PC-9 (cell line): ENCODE measurements at regions not wholly inside any gene's neighbourhood (a gene's known extent, or its start where the extent isn't known, plus 50 kb on each side); places are given as distances from the start of the nearest gene placed in this dataset.
"Not testable (repeated sequence)": the region's sequence is repeated elsewhere in the genome, so short reads cannot be mapped to it uniquely, and the experiment has no call there.

Experiments
- BruUV-seq: library from RNA; stranded (reverse); fragments of 400-500 nt; replicated peaks from 2 replicates; lab custom pipeline; 2021; lab: Mats Ljungman, UMichigan
- CTCF ChIA-PET: fragments of 300-600 bp; sonication (Branson Sonifier 250); formaldehyde crosslinking; loops from one replicate; lab custom pipeline; 2022; ENCODE audit warnings: antibody characterized with exemption; lab: Charles Lee
- POLR2A ChIA-PET: fragments of 300-600 bp; sonication (Branson Sonifier 250); formaldehyde crosslinking; loops from one replicate; lab custom pipeline; 2022; ENCODE audit warnings: antibody characterized with exemption; ENCODE audit not compliant: unreplicated experiment; lab: Charles Lee
- DNase-seq, 2 experiments: peaks; one replicate each; pipeline versions ENCODE4 v3.0.0 to v3.0.0-alpha.2; 2015 to 2022; ENCODE audit warnings: mixed read lengths in 1 of 2
- H2AFZ ChIP-seq: fragments of 200-600 bp; sonication (generic); 2 replicates; pipeline ENCODE4 v1.8.1; 2017; ENCODE audit warnings: antibody characterized with exemption
- H3F3A ChIP-seq: fragments of 200-600 bp; sonication (generic); 2 replicates; pipeline ENCODE4 v1.8.1; 2017; ENCODE audit warnings: antibody characterized with exemption, mild to moderate bottlenecking, low read depth; ENCODE audit not compliant: insufficient read depth
- H3K27ac ChIP-seq: fragments of 200-600 bp; sonication (generic); 2 replicates; pipeline ENCODE4 v1.6.1; 2016; ENCODE audit warnings: mixed run types
- H3K27me3 ChIP-seq: fragments of 200-600 bp; sonication (generic); 2 replicates; pipeline ENCODE4 v1.6.1; 2016; ENCODE audit warnings: low read depth, mixed run types; ENCODE audit not compliant: insufficient read depth
- H3K36me3 ChIP-seq: fragments of 200-600 bp; sonication (generic); 2 replicates; pipeline ENCODE4 v1.6.1; 2016; ENCODE audit warnings: low read depth, mixed run types
- H3K4me1 ChIP-seq: fragments of 200-600 bp; sonication (generic); replicated peaks from 2 replicates; pipeline ENCODE4 v1.6.1; 2016; ENCODE audit warnings: mixed run types; ENCODE audit not compliant: insufficient read depth
- H3K4me2 ChIP-seq: fragments of 200-600 bp; sonication (generic); 2 replicates; pipeline ENCODE4 v1.6.1; 2017; ENCODE audit warnings: mixed run types
- H3K4me3 ChIP-seq: fragments of 200-600 bp; sonication (generic); 2 replicates; pipeline ENCODE4 v1.6.1; 2016; ENCODE audit warnings: mixed run types
- H3K79me2 ChIP-seq: fragments of 200-600 bp; sonication (generic); 2 replicates; pipeline ENCODE4 v1.6.1; 2017; ENCODE audit warnings: low read depth, mixed run types
- H3K9me2 ChIP-seq: fragments of 200-600 bp; sonication (generic); 2 replicates; pipeline ENCODE4 v1.8.1; 2017; ENCODE audit warnings: mild to moderate bottlenecking; ENCODE audit not compliant: insufficient read depth
- H3K9me3 ChIP-seq: fragments of 200-600 bp; sonication (generic); 2 replicates; pipeline ENCODE4 v1.8.1; 2016; ENCODE audit warnings: low read depth; ENCODE audit not compliant: insufficient read depth
- H4K20me1 ChIP-seq: fragments of 200-600 bp; sonication (generic); 2 replicates; pipeline ENCODE4 v1.8.1; 2017; ENCODE audit not compliant: insufficient read depth
- CTCF ChIP-seq: fragments of 200-600 bp; sonication (generic); conservative IDR thresholded peaks from 2 replicates; pipeline ENCODE4 v1.6.1; 2017; ENCODE audit warnings: mixed run types, antibody characterized with exemption, mild to moderate bottlenecking, moderate library complexity
- EZH2 ChIP-seq: fragments of 200-600 bp; sonication (generic); IDR thresholded peaks from 2 replicates; pipeline ENCODE4 v1.8.0; 2017; ENCODE audit warnings: antibody characterized with exemption, low read depth
- intact Hi-C: fragments of 100-400 bp; cut with micrococcal nuclease; formaldehyde crosslinking; loops from one replicate; pipeline ENCODE4 v1.10.0; 2022; ENCODE audit not compliant: unreplicated experiment

- Histone ChIP-seq H3K9me3 (no peaks in the 10 kb centered on the region), H3K4me1 (no peaks in the 10 kb centered on the region), H3K4me2 (no peak overlapping the region), H4K20me1 (no peaks in the 10 kb centered on the region), H3K4me3 (no peak overlapping the region), H3K36me3 (no peaks in the 10 kb centered on the region), H2AFZ (no peak overlapping the region), H3K27ac (no peak overlapping the region), H3K9me2 (no peaks in the 10 kb centered on the region), H3K27me3 (no peaks in the 10 kb centered on the region), H3K79me2 (no peaks in the 10 kb centered on the region), H3F3A (no peaks in the 10 kb centered on the region)
- CTCF ChIA-PET: no interaction called here
- DNase-seq: no peak
- POLR2A ChIA-PET: no interaction called here
- intact Hi-C loops: no loop called here
- no peak for TF ChIP-seq CTCF
- TF ChIP-seq EZH2: no peak
- no TSS peak for BruUV-seq
Observed at GRCh38 chr4:138473339-138473738, 231.2 kb upstream of the SLC7A11 start.

GRCh38 chr4:138460477-138461414 lies 218.6 kb upstream of the SLC7A11 start:
- no TSS peak for BruUV-seq
- TF ChIP-seq EZH2 (no peak), CTCF (no peak)
- intact Hi-C loops: no loop called here
- DNase-seq: no peak
- H3K4me2 ChIP-seq: no peak overlapping the region
- H3K4me1 ChIP-seq: no peaks in the 10 kb centered on the region
- H3K27me3 ChIP-seq: no peaks in the 10 kb centered on the region
- ChIA-PET POLR2A (no interaction called here), CTCF (no interaction called here)
- no peaks in the 10 kb centered on the region for H3K9me3 ChIP-seq
- no peak overlapping the region for H3K27ac ChIP-seq
- no peak overlapping the region for H2AFZ ChIP-seq
- no peaks in the 10 kb centered on the region for H4K20me1 ChIP-seq
- H3K36me3 ChIP-seq: no peaks in the 10 kb centered on the region
- no peaks in the 10 kb centered on the region for H3K79me2 ChIP-seq
- H3F3A ChIP-seq: no peaks in the 10 kb centered on the region
- H3K4me3 ChIP-seq: no peak overlapping the region
- no peaks in the 10 kb centered on the region for H3K9me2 ChIP-seq

- Histone ChIP-seq H4K20me1 (no peaks in the 10 kb centered on the region), H3K9me2 (no peaks in the 10 kb centered on the region), H3F3A (no peaks in the 10 kb centered on the region), H3K27ac (no peak overlapping the region), H3K4me3 (no peak overlapping the region), H2AFZ (no peak overlapping the region), H3K4me2 (no peak overlapping the region), H3K36me3 (no peaks in the 10 kb centered on the region), H3K27me3 (no peaks in the 10 kb centered on the region), H3K4me1 (no peaks in the 10 kb centered on the region), H3K79me2 (no peaks in the 10 kb centered on the region), H3K9me3 (no peaks in the 10 kb centered on the region)
- ChIA-PET CTCF (interaction anchor here (0.6 kb wide), 1 partner anchor 543 kb away, joined by 4 read pairs; no protein-coding TSS in a partner anchor), POLR2A (no interaction called here)
- no peak for DNase-seq
- TF ChIP-seq EZH2 (no peak), CTCF (no peak)
- BruUV-seq: no TSS peak
- intact Hi-C loops: no loop called here
Observed at GRCh38 chr4:138458751-138459150, 216.6 kb upstream of the SLC7A11 start.

- intact Hi-C loops: not testable (repeated sequence)
Observed at GRCh38 chr4:138456349-138456748, 214.2 kb upstream of the SLC7A11 start.

More at GRCh38 chr4:138456349-138456748, 214.2 kb upstream of the SLC7A11 start:
- H3F3A ChIP-seq, H3K9me3 ChIP-seq, H3K4me2 ChIP-seq, DNase-seq, H3K27me3 ChIP-seq, POLR2A ChIA-PET, H3K79me2 ChIP-seq, H3K4me1 ChIP-seq, H3K9me2 ChIP-seq, H3K4me3 ChIP-seq, CTCF ChIA-PET, H3K36me3 ChIP-seq, H3K27ac ChIP-seq, H2AFZ ChIP-seq, H4K20me1 ChIP-seq, BruUV-seq: not testable (repeated sequence)
